Muscle layer of colon (tissue), 2 donors: ENCODE measurements at regions not wholly inside any gene's neighbourhood (a gene's known extent, or its start where the extent isn't known, plus 50 kb on each side); places are given as distances from the start of the nearest gene placed in this dataset.
"Not testable (repeated sequence)": the region's sequence is repeated elsewhere in the genome, so short reads cannot be mapped to it uniquely, and the experiment has no call there.

Experiments used
- H3K27ac ChIP-seq: one replicate; pipeline ENCODE4 v1.7.0; 2013; ENCODE audit warnings: low read depth, mild to moderate bottlenecking, low read length, moderate library complexity
- H3K27me3 ChIP-seq, 2 donors: one replicate each; pipeline ENCODE4 v1.7.0; 2013; ENCODE audit warnings: low read length in 2 of 2, mild to moderate bottlenecking in 2 of 2; ENCODE audit not compliant: insufficient read depth in 2 of 2, control insufficient read depth in 1 of 2
- H3K36me3 ChIP-seq: one replicate; pipeline ENCODE4 v1.7.0; 2013; ENCODE audit warnings: mild to moderate bottlenecking, low read length; ENCODE audit not compliant: insufficient read depth
- H3K4me1 ChIP-seq: one replicate; pipeline ENCODE4 v1.7.0; 2013; ENCODE audit warnings: mild to moderate bottlenecking, low read length; ENCODE audit not compliant: insufficient read depth
- H3K4me3 ChIP-seq, 2 donors: one replicate each; pipeline ENCODE4 v1.7.0; 2013; ENCODE audit warnings: low read length in 2 of 2, low read depth in 1 of 2, mild to moderate bottlenecking in 1 of 2, moderate library complexity in 1 of 2
- H3K9ac ChIP-seq: one replicate; pipeline ENCODE4 v1.7.0; 2013; ENCODE audit warnings: low read length
- H3K9me3 ChIP-seq: one replicate; pipeline ENCODE4 v1.7.0; 2013; ENCODE audit warnings: mild to moderate bottlenecking, low read length
- donor health status: abdominal sarcoma.
- donor health status: Adenocarcinoma of cecum.

DNA sequence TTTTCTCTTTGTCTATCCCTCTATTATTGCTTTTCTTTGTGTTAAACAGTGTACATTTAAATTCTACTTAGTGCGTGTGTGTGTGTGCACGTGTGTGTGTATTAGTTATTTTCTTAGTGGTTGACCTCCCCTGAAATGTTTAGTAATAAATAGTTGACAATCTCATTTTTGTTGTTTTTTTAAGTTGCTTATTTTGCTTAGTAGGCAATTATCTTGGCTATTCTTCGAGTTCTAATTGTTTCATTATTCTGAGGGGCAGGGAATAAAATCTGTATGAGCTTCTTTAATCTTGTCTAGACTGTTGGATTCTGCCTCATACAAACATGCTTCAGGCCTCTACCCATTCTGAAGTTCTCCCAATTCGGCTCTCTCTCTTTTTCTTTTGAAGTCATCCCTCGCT is 1169.0 kb upstream of the ATXN8OS start:
- no peak overlapping the region for H3K9ac ChIP-seq

DNA sequence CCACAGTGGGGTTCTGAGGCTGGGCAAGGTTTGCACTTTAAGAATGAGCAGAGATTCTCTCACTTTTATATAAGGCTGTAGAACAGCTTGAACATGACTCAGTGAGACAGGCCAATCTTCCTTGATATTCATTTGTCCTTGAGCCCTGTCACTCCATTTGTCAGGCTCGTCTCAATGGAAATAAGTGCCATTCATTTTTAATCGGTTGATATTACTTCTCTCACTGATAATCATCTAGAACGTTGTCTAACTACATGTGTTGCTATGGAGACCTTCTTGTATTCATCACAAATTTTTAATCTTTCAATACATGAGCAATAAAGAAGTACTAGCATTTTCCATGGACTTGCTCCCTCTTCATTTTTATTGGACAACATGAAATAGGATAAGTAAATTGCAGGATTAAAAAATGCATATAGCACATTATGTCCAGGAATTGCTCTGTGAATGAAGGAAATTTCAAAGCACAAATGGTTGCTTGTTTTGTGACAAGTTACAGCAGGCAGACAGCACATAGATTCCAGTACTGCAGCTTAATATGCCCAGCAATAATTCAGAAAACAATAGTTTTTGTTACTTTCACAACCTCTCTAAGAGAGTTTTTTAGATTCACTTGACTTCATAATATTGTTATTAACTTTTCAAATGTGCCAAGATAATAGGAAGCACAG is 1178.4 kb upstream of the ATXN8OS start:
- Histone ChIP-seq H3K4me1 (no peaks in the 10 kb centered on the region), H3K4me3 (no peak overlapping the region), H3K27me3 (no peaks in the 10 kb centered on the region), H3K36me3 (no peaks in the 10 kb centered on the region), H3K27ac (no peak overlapping the region), H3K9ac (no peak overlapping the region), H3K9me3 (no peaks in the 10 kb centered on the region)

More for the DNA sequence above, 1169.0 kb upstream of the ATXN8OS start:
- Histone ChIP-seq H3K36me3 (no peaks in the 10 kb centered on the region), H3K9me3 (no peaks in the 10 kb centered on the region), H3K27ac (no peak overlapping the region), H3K4me3 (no peak overlapping the region), H3K4me1 (no peaks in the 10 kb centered on the region), H3K27me3 (no peaks in the 10 kb centered on the region)

DNA sequence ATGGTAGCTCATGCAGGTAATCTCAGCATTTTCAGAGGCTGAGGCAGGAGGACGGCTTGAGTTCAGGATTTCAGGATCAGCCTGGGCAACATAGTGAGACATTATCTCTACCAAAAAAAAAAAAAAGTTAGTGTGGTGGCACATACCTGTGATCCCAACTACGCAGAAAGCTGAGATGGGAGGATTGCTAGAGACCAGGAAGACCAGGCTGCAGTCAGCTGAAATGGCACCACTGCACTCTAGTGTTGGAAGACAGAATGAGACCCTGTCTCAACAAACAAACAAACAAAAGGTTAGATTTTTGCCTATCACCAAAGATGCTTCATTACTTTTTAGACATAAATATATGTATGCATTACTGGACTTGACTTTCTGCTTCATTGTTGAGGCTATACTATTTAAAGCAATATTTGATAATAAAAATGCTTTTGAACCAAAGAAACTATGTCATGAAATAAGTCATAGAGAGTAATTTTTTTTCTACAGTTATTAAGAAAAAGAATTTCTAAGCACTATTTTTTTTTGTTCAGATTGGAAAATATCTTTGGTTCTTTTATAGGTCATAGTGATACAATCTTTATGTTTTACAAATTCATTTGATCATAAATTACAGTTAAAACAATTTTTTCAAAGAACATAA is 1180.1 kb upstream of the ATXN8OS start:
- H3K9ac ChIP-seq: no peak overlapping the region
- no peaks in the 10 kb centered on the region for H3K36me3 ChIP-seq
- H3K4me3 ChIP-seq: no peak overlapping the region
- H3K27me3 ChIP-seq: no peaks in the 10 kb centered on the region
- H3K27ac ChIP-seq: no peak overlapping the region
- H3K9me3 ChIP-seq: no peaks in the 10 kb centered on the region
- H3K4me1 ChIP-seq: no peaks in the 10 kb centered on the region

DNA sequence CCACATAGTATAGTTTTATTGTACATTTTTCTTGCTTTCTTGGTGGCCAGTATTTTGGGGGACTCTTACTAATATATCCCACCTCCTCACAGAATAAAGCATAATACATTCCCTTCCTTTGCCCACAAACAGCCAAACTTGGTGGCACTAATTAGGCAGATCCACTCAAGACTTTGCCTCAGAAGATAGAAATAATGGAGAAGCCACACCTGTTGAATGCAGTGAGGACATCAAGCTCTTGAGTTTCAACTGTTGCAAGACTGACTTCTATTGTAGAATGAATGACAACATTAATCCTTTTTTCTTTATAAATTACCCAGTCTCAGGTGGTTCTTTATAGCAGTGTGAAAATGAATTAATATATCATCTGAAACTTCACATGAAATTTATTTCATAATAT is 1183.6 kb upstream of the ATXN8OS start:
- Histone ChIP-seq H3K36me3 (no peaks in the 10 kb centered on the region), H3K27ac (no peak overlapping the region), H3K9me3 (no peaks in the 10 kb centered on the region), H3K27me3 (no peaks in the 10 kb centered on the region), H3K9ac (no peak overlapping the region), H3K4me3 (no peak overlapping the region), H3K4me1 (no peaks in the 10 kb centered on the region)

DNA sequence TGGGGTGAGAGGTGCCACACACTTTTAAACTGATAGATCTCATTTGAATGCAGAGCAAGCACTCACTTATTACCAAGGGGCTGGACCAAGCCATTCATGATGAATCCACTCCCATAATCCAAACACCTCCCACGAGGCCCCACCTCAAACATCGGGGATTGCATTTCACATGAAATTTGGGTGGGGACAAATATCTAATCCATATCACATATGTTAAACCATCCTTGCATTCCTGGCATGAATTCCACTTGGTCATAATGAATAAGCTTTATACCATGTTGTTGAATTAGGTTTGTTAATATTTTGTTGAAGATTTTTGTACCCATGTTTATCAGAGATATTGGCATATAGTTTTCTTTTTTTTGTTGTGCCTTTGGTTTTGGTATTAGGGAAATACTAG is 1198.7 kb upstream of the ATXN8OS start:
- H3K27ac ChIP-seq: no peak overlapping the region
- no peak overlapping the region for H3K4me3 ChIP-seq
- no peaks in the 10 kb centered on the region for H3K27me3 ChIP-seq
- no peaks in the 10 kb centered on the region for H3K36me3 ChIP-seq
- H3K9me3 ChIP-seq: no peaks in the 10 kb centered on the region
- no peaks in the 10 kb centered on the region for H3K4me1 ChIP-seq
- H3K9ac ChIP-seq: no peak overlapping the region

DNA sequence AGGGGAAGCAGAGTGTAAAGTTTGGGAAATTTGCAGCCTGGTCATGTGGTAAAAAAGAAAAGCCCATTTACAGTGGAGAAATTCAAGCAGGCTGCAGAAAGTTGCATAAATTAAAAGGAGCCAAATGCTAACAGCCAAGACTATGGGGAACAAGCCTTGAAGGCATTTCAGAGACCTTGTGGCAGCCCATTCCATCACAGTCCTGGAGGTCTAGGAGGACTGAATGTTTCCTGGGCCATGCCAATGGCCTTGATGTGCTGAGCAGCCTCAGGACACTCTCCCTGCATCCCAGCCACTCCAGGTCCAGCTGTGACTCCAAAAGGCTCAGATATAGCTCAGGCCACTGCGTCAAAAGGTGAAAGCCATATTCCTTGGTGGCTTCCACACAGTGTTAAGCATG is 1202.4 kb upstream of the ATXN8OS start:
- H3K4me3 ChIP-seq: no peak overlapping the region

DNA sequence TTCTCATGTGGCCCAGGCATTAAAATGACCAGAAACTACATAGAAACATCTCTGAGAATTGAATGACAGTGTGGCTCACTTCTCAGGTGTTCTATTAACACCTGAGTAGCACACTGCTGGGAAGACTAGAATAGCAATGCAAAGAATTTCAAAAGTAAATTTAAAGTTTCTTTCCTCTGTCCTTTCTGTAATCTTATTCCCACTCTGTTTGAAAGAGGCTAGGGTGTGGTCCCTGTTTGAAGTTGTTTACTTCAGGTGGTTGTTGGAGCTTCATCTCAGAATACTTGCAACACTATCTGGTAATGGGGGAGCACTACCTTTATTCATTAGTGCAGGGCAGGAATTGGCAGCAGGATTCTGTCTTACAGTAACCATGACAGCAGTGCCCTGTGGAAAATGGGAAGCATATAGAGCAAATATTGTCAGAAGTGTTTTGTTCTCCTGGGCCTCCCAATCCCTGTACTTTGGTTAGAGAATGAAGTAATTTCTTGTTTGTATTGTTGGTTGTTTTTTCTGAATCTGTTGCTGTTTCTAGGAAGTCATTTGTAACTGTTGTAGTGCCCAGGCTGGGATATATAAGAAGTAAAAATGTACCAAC is 1210.2 kb upstream of the ATXN8OS start:
- H3K4me3 ChIP-seq: no peak overlapping the region

More for the DNA sequence above, 1202.4 kb upstream of the ATXN8OS start:
- H3K27ac ChIP-seq: no peak overlapping the region
- no peaks in the 10 kb centered on the region for H3K27me3 ChIP-seq
- H3K9me3 ChIP-seq: no peaks in the 10 kb centered on the region
- H3K4me1 ChIP-seq: no peaks in the 10 kb centered on the region
- no peaks in the 10 kb centered on the region for H3K36me3 ChIP-seq
- H3K9ac ChIP-seq: no peak overlapping the region

DNA sequence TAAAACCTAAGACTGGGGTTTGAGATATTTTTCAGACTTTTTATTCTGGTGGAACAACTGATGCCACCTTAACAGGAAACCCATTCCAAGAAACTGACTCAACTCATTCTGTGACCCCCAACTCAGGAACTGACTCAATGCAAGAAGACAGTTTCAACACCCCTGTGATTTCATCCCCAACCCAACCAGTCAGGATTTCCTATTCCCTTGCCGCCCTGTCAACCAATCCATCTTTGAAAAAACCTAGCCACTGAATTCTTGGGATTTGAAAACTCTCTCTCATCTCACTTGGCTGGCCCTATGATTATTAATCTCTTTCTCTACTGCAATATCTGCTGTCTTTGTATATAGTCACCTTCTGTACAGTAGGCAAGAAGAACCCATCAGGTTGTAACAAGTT is 1211.9 kb upstream of the ATXN8OS start:
- Histone ChIP-seq H3K4me1 (no peaks in the 10 kb centered on the region), H3K27me3 (no peaks in the 10 kb centered on the region), H3K9ac (no peak overlapping the region), H3K9me3 (no peaks in the 10 kb centered on the region), H3K27ac (no peak overlapping the region), H3K4me3 (no peak overlapping the region), H3K36me3 (no peaks in the 10 kb centered on the region)

More for the DNA sequence above, 1210.2 kb upstream of the ATXN8OS start:
- Histone ChIP-seq H3K9ac (no peak overlapping the region), H3K36me3 (no peaks in the 10 kb centered on the region), H3K4me1 (no peaks in the 10 kb centered on the region), H3K27me3 (no peaks in the 10 kb centered on the region), H3K9me3 (no peaks in the 10 kb centered on the region), H3K27ac (no peak overlapping the region)

DNA sequence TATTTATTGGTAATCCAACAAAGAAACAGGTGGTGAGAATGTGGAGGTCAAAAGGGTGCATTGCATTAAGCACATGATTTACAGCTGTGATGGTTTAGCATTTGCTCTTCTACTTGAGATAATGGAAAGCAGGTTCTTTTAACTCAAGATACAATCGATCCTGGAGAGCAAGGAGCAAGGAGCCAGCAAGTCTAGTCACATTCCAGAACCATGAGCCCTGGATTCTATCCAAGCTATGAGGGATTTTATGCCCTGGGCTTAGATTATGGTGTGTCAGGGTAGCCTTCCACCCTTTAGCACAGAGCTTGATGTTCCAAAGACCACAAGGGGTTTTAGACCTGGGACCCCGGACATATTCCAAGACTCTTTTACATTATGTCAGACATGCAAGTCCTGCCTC is 1213.9 kb upstream of the ATXN8OS start:
- H3K9ac ChIP-seq, H3K4me3 ChIP-seq, H3K4me1 ChIP-seq, H3K27me3 ChIP-seq, H3K36me3 ChIP-seq, H3K9me3 ChIP-seq, H3K27ac ChIP-seq: not testable (repeated sequence)

DNA sequence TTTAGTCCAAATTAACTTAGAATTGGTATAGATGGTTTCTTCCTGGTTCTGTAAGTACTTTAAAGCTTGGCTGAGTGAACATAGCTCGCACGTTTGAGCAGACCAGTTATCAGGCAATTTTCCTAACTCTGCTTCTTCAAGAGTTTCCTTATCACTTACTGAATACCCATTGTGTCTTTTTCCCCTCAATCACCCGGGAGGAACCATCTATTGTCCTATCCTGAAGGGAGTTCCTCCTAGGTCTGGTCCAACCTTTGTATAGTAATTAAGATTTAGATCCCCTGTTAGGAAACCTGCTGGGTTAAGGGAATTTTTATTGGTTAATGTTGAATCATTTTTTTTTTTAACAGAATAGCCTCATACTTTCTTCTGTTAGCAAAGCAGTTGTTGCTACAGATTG is 1215.0 kb upstream of the ATXN8OS start:
- H3K27me3 ChIP-seq, H3K4me3 ChIP-seq, H3K9me3 ChIP-seq, H3K4me1 ChIP-seq, H3K9ac ChIP-seq, H3K36me3 ChIP-seq, H3K27ac ChIP-seq: not testable (repeated sequence)

DNA sequence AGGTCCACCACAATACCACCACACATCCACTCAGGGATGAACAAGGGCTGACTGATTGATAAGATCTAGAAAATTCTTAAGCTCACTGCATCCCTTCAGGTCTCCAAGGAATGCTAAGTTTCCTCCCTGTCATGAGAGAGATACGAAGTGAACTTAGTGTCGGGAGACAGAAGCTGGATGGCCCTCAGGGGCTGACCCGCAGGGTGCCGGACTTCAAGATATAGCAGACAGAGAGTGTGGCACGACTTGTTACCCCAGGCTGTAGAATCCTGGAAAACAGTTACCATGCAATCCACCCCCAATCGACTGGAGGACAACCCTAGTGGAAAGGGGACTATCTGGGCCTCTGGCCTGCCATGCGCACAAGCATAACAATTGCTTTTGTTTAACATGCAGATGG is 1217.5 kb upstream of the ATXN8OS start:
- not testable (repeated sequence) for H3K9ac ChIP-seq, H3K36me3 ChIP-seq, H3K27ac ChIP-seq, H3K4me1 ChIP-seq, H3K27me3 ChIP-seq, H3K4me3 ChIP-seq, H3K9me3 ChIP-seq

DNA sequence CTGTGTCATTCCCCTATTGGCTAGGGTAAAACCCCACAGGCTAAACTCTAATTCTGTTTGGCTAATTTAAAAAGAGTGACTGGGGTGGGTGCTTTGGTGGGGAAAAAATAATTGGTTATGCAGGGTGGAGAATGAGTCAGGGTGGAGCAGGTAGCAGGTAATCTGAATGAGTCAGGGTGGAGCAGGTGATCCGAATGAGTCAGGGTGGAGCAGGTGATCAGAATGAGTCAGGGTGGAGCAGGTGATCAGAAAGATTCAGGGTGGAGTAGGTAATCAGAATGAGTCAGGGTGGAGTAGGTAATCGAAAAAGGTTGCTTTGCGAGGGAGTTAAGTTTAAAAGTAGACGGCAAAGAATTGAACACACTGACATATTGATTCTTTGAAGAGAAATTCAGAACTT is 1218.8 kb upstream of the ATXN8OS start:
- H3K36me3 ChIP-seq: no peaks in the 10 kb centered on the region

More for the DNA sequence above, 1218.8 kb upstream of the ATXN8OS start:
- no peaks in the 10 kb centered on the region for H3K4me1 ChIP-seq
- H3K27ac ChIP-seq: no peak overlapping the region
- no peak overlapping the region for H3K9ac ChIP-seq
- no peaks in the 10 kb centered on the region for H3K27me3 ChIP-seq
- no peak overlapping the region for H3K4me3 ChIP-seq
- no peaks in the 10 kb centered on the region for H3K9me3 ChIP-seq
